Colonic mucosa (tissue), 4 donors: ENCODE measurements at regions not wholly inside any gene's neighbourhood (a gene's known extent, or its start where the extent isn't known, plus 50 kb on each side); places are given as distances from the start of the nearest gene placed in this dataset.

Experiments used
- DNase-seq: peaks from one replicate; pipeline ENCODE4 v3.0.0-alpha.2; 2020
- H3K27ac ChIP-seq: fragments of 200-600 bp; one replicate; pipeline ENCODE4 v1.8.0; 2021
- H3K27me3 ChIP-seq: fragments of 200-600 bp; one replicate; pipeline ENCODE4 v1.8.0; 2021
- H3K36me3 ChIP-seq: fragments of 200-600 bp; one replicate; pipeline ENCODE4 v1.8.0; 2021
- H3K4me1 ChIP-seq: fragments of 200-600 bp; one replicate; pipeline ENCODE4 v1.8.0; 2021; ENCODE audit warnings: mild to moderate bottlenecking
- H3K4me3 ChIP-seq: fragments of 200-600 bp; one replicate; pipeline ENCODE4 v1.8.0; 2021
- H3K9ac ChIP-seq, 2 donors: one replicate each; pipeline ENCODE4 v1.7.0; 2013; ENCODE audit warnings: control low read depth in 2 of 2, low read depth in 2 of 2, low read length in 2 of 2
- H3K9me3 ChIP-seq: fragments of 200-600 bp; one replicate; pipeline ENCODE4 v1.8.0; 2021
- CTCF ChIP-seq: fragments of 200-600 bp; IDR thresholded peaks from one replicate; pipeline ENCODE4 v1.8.0; 2022; ENCODE audit warnings: antibody characterized with exemption, mild to moderate bottlenecking
- intact Hi-C: fragments of 100-400 bp; cut with DNase I; formaldehyde crosslinking; loops from one replicate; pipeline ENCODE4 v1.14.1; 2022
- donor health status: healthy.
- donor health status: DM: no; HTN: no; CAD: no.
- donor health status: DM: no; HTN: no; CAD: no.

GRCh38 chr4:64146030-64146429, 263.2 kb downstream of the TECRL start:
- no peak for DNase-seq
- H3K9me3 ChIP-seq = no peaks in the 10 kb centered on the region
- no peak overlapping the region for H3K9ac ChIP-seq
- no peak overlapping the region for H3K27ac ChIP-seq
- no peak overlapping the region for H3K4me3 ChIP-seq
- no peaks in the 10 kb centered on the region for H3K27me3 ChIP-seq
- intact Hi-C loops = no loop called here
- no peaks in the 10 kb centered on the region for H3K36me3 ChIP-seq
- no peaks in the 10 kb centered on the region for H3K4me1 ChIP-seq
- no peak for TF ChIP-seq CTCF

DNA sequence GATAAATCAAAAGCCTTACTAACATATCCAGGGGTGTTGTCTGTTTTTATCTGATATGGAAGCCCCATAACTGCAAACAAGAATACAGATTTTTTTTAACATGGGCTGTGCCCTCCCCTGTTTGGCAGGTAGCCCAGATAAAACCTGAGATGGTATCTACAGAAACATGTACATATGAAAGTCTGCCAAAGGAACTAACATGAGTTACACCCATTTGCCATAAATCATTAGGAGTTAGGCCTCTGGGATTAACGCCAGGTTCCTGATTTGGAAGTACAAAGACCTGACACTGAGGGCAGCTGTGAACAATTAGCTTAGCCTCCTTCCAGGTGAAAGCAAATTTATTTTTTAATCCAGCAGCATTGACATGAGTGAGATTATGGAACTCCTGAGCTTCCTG, 264.3 kb downstream of the TECRL start:
- DNase-seq = no peak

DNA sequence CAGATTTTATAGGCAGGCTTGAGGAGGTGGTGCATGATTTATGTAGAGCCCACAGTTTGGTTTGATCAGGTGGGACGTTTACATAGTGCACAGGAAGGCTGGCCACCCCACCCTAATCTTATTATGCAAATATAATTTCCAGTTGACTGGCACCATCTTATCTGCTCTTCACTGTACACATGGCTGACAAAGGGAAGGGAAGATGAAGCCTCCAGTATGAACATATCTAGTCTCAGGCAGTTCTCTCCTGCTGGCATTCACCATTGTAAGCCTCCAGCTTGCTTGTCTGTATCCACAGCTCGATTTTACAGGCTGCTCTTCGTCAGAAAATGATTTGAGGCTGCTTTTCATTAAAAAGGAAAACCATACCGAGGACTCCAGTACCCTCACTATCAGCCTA, 278.3 kb downstream of the TECRL start:
- H3K9me3 ChIP-seq = no peaks in the 10 kb centered on the region
- H3K4me3 ChIP-seq = no peak overlapping the region
- H3K27me3 ChIP-seq = no peaks in the 10 kb centered on the region
- no peak overlapping the region for H3K9ac ChIP-seq
- TF ChIP-seq CTCF = no peak
- H3K4me1 ChIP-seq = no peaks in the 10 kb centered on the region
- no peaks in the 10 kb centered on the region for H3K36me3 ChIP-seq
- DNase-seq = no peak
- no peak overlapping the region for H3K27ac ChIP-seq
- intact Hi-C loops = no loop called here

More for the DNA sequence above, 264.3 kb downstream of the TECRL start:
- H3K9me3 ChIP-seq = no peaks in the 10 kb centered on the region
- H3K4me3 ChIP-seq = no peak overlapping the region
- no peak for TF ChIP-seq CTCF
- no peaks in the 10 kb centered on the region for H3K27me3 ChIP-seq
- no peaks in the 10 kb centered on the region for H3K4me1 ChIP-seq
- intact Hi-C loops = no loop called here
- no peak overlapping the region for H3K27ac ChIP-seq
- no peaks in the 10 kb centered on the region for H3K36me3 ChIP-seq
- no peak overlapping the region for H3K9ac ChIP-seq

- intact Hi-C loops = no loop called here
- Histone ChIP-seq H3K4me1 (no peaks in the 10 kb centered on the region), H3K27me3 (no peaks in the 10 kb centered on the region), H3K9me3 (no peaks in the 10 kb centered on the region), H3K4me3 (no peak overlapping the region), H3K27ac (no peak overlapping the region), H3K9ac (no peak overlapping the region), H3K36me3 (no peaks in the 10 kb centered on the region)
- DNase-seq = no peak
- TF ChIP-seq CTCF = no peak
Measured at GRCh38 chr4:64125354-64125753, 283.9 kb downstream of the TECRL start.

GRCh38 chr4:64121803-64122202, 287.4 kb downstream of the TECRL start:
- DNase-seq = no peak
- Histone ChIP-seq H3K9me3 (no peaks in the 10 kb centered on the region), H3K36me3 (no peaks in the 10 kb centered on the region), H3K27me3 (no peaks in the 10 kb centered on the region), H3K27ac (no peak overlapping the region), H3K4me1 (no peaks in the 10 kb centered on the region), H3K9ac (no peak overlapping the region), H3K4me3 (no peak overlapping the region)
- intact Hi-C loops = no loop called here
- TF ChIP-seq CTCF = no peak

DNA sequence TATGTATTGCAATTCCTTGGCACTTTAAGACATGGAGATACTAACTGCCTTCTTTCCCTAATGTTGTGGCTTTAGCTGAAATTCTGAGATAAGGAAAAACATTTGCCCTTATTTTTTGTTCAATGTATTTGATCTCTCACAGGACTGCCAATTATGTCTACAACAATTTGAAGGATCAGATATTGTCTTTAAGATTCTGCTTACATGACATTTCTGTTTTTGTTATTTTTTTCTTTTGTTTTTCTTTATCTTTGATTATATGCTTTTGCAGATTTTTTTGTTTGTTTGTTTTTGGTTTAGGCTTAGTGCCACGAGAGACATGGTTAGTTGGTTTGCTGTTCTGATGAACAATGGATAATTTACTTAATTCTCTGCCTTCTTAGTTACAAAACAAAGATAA, 303.3 kb downstream of the TECRL start:
- H3K9me3 ChIP-seq = no peaks in the 10 kb centered on the region
- H3K27ac ChIP-seq = no peak overlapping the region
- H3K27me3 ChIP-seq = no peaks in the 10 kb centered on the region
- intact Hi-C loops = no loop called here
- no peak overlapping the region for H3K9ac ChIP-seq
- no peak for TF ChIP-seq CTCF
- H3K4me1 ChIP-seq = no peaks in the 10 kb centered on the region
- DNase-seq = no peak
- H3K36me3 ChIP-seq = no peaks in the 10 kb centered on the region
- no peak overlapping the region for H3K4me3 ChIP-seq
